Nephron progenitor cell (in vitro differentiated cells): ENCODE measurements at regions not wholly inside any gene's neighbourhood (a gene's known extent, or its start where the extent isn't known, plus 50 kb on each side); places are given as distances from the start of the nearest gene placed in this dataset.

Source experiments
- DNase-seq: peaks from one replicate; pipeline ENCODE4 v3.0.0; 2021
- H3K27ac Mint-ChIP-seq: 2 replicates; pipeline ENCODE4 v1.8.0; 2021; ENCODE audit warnings: mild to moderate bottlenecking, moderate library complexity, mixed read lengths
- H3K27me3 Mint-ChIP-seq: 2 replicates; pipeline ENCODE4 v1.8.0; 2021; ENCODE audit warnings: mild to moderate bottlenecking, low read depth, mixed read lengths; ENCODE audit not compliant: poor library complexity
- H3K36me3 Mint-ChIP-seq: 2 replicates; pipeline ENCODE4 v1.8.0; 2021; ENCODE audit warnings: low read depth, mixed read lengths
- H3K4me1 Mint-ChIP-seq: 2 replicates; pipeline ENCODE4 v1.8.0; 2021; ENCODE audit warnings: mixed read lengths
- H3K4me3 Mint-ChIP-seq: 2 replicates; pipeline ENCODE4 v1.8.0; 2021; ENCODE audit warnings: mild to moderate bottlenecking, moderate library complexity, mixed read lengths
- H3K9me3 Mint-ChIP-seq: 2 replicates; pipeline ENCODE4 v1.8.0; 2021; ENCODE audit warnings: mild to moderate bottlenecking, moderate library complexity, mixed read lengths
- TF ChIP-seq, protein P1 (sequence below): fragments of 200-600 bp; sonication (generic); IDR thresholded peaks from 2 replicates; pipeline ENCODE4 v1.5.0; 2021; ENCODE audit warnings: antibody characterized with exemption

GRCh38 chr18:22541232-22541631 is 123.5 kb upstream of the CTAGE1 start:
- no peak for DNase-seq
- Mint-ChIP-seq H3K4me1 (peaks cover 33% of the 10 kb centered on the region), H3K27me3 (peaks cover 12% of the 10 kb centered on the region), H3K36me3 (no peaks in the 10 kb centered on the region), H3K4me3 (no peak overlapping the region), H3K27ac (no peak overlapping the region), H3K9me3 (peaks cover 10% of the 10 kb centered on the region)
- TF ChIP-seq, protein P1, sequence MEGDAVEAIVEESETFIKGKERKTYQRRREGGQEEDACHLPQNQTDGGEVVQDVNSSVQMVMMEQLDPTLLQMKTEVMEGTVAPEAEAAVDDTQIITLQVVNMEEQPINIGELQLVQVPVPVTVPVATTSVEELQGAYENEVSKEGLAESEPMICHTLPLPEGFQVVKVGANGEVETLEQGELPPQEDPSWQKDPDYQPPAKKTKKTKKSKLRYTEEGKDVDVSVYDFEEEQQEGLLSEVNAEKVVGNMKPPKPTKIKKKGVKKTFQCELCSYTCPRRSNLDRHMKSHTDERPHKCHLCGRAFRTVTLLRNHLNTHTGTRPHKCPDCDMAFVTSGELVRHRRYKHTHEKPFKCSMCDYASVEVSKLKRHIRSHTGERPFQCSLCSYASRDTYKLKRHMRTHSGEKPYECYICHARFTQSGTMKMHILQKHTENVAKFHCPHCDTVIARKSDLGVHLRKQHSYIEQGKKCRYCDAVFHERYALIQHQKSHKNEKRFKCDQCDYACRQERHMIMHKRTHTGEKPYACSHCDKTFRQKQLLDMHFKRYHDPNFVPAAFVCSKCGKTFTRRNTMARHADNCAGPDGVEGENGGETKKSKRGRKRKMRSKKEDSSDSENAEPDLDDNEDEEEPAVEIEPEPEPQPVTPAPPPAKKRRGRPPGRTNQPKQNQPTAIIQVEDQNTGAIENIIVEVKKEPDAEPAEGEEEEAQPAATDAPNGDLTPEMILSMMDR = no peak

DNA sequence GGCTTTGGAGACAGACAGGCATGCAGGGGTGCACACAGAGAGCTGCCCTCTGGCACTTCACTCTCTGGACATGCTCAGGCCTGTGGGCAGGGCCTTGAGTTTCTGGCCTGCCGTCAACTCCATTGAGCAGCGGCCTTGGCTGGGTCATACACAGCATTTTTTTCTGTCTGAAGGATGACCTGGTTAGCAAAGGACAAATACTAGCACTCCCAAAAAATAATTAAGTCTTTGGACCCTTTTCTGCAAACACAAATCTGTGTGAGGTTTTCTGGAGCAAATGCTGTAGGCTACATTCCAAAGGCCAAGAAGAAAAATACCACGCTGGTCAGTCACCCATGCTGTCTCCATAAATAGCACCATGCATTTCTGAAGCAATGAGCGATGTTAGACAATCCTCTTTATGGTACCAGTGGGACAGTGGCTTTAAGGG is 124.7 kb upstream of the CTAGE1 start:
- H3K9me3 Mint-ChIP-seq = peaks cover 7% of the 10 kb centered on the region
- TF ChIP-seq, protein P1 = no peak
- H3K4me3 Mint-ChIP-seq = no peak overlapping the region
- DNase-seq = no peak
- peaks cover 8% of the 10 kb centered on the region for H3K27me3 Mint-ChIP-seq
- H3K27ac Mint-ChIP-seq = no peak overlapping the region
- no peaks in the 10 kb centered on the region for H3K36me3 Mint-ChIP-seq
- H3K4me1 Mint-ChIP-seq = peaks cover 22% of the 10 kb centered on the region

- peaks cover 22% of the 10 kb centered on the region for H3K4me1 Mint-ChIP-seq
- H3K4me3 Mint-ChIP-seq = no peak overlapping the region
- TF ChIP-seq, protein P1 = no peak
Measured at GRCh38 chr18:22543769-22544168, 126.1 kb upstream of the CTAGE1 start.

DNA sequence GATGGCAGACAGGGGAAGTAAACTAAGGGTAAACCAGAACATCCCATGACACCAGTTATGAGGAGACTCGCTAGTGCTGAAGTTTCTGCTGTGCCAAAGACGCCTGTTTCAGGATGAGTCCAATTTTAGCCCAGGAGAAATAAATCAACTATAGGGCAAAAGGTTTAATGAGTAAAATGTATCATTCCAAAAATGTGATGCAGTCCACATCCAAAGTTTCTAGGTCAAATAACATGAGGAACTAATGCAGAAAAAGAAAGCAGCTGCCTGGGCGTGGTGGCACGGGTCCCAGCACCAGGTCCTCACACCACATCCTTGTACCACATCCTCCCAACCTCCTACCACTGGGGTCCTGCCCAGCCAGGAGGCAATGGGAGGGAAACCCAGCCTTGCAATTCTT is 126.9 kb upstream of the CTAGE1 start:
- no peak overlapping the region for H3K27ac Mint-ChIP-seq
- H3K9me3 Mint-ChIP-seq = peaks cover 7% of the 10 kb centered on the region
- H3K36me3 Mint-ChIP-seq = no peaks in the 10 kb centered on the region
- H3K4me3 Mint-ChIP-seq = no peak overlapping the region
- peaks cover 8% of the 10 kb centered on the region for H3K27me3 Mint-ChIP-seq
- TF ChIP-seq, protein P1 = no peak
- no peak for DNase-seq
- peaks cover 22% of the 10 kb centered on the region for H3K4me1 Mint-ChIP-seq

More at GRCh38 chr18:22543769-22544168, 126.1 kb upstream of the CTAGE1 start:
- no peak for DNase-seq
- Mint-ChIP-seq H3K9me3 (peaks cover 7% of the 10 kb centered on the region), H3K27me3 (peaks cover 8% of the 10 kb centered on the region), H3K27ac (no peak overlapping the region), H3K36me3 (no peaks in the 10 kb centered on the region)

- Mint-ChIP-seq H3K27ac (no peak overlapping the region), H3K36me3 (no peaks in the 10 kb centered on the region), H3K9me3 (peaks cover 6% of the 10 kb centered on the region), H3K27me3 (peaks cover 8% of the 10 kb centered on the region), H3K4me1 (peaks cover 22% of the 10 kb centered on the region), H3K4me3 (peak overlapping the region; percentile 6)
- TF ChIP-seq, protein P1 = no peak
- DNase-seq = no peak
Measured at GRCh38 chr18:22545066-22545760, 127.5 kb upstream of the CTAGE1 start.
